ENCODE measurements at regions not wholly inside any gene's neighbourhood (a gene's known extent, or its start where the extent isn't known, plus 50 kb on each side); places are given as distances from the start of the nearest gene placed in this dataset.
A peak's percentile ranks its signal among the peaks of the same experiment; 100 is the strongest.

DNA sequence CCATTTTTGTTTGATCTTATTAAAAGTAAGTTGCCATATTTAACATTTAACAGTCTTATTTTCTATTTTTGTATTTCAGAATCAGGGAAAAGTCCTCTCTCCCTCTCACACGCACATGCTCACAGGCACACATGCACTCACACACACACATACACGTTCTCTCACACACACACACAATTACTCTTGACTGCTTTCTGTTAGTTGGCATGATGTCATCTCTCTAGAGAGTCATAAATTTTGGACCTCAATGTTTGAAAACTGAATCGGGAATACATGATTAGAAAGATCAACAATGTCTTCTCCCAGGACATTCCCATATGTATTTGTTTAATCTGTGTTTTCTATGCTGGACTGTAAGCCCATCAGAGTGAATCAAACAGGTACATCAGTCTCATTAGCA lies 165.7 kb upstream of the AHR start:
- DNase-seq: no peak

DNA sequence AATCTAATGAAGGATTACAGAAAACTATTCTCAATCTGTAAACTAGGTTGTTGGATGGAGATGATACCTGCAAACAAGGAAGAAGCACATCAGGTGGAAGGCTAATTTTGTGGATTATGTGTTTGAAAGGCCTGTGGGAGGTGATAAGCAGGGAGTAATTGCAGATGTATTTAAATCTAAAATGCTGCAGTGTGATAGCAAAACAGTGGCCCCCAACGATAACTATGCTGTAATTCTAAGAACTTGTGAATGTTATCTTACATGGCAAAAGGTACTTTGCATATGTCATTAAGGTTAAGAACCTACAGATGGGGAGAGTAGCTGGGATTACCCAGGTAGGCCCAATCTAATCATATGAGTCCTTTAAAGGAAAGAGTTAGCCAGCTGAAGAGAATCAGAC lies 164.5 kb upstream of the AHR start:
- DNase-seq: no peak

DNA sequence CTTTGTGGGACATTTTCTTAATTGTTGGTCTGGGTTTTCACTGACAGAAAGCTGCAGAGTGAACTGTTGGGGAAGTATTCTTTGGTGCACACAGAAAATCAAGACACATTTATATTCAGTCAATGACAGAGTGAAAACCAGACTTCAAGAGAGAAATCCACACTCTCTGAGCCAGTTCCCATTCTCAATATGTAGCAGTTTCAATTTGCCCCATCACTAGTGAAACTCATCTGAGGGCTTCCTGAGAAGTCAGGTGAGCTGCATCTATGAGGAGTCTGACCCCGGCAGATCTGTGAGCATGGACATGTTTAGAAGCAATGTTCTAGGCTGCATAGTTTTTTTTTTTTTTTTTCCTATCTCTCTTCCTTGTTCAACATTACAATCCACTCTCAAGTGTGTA lies 163.7 kb upstream of the AHR start:
- DNase-seq: no peak

DNA sequence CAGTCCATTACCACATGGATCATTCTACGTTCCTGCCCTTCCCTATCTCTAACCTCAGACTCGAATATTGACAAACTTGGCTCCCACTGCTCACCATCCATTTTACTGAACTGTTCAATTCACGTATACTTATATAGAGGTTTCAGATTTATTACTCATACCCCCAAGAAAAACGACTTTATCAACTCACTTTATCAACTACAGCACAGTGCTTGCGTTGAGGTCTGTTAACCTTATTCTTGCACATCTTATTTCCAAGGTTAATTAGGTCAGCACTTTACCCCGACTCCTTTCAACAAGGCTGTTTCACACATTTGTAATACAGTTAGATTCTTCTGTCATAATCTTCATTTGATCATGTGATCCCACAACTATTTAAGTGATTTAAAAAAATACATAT lies 162.3 kb upstream of the AHR start:
- DNase-seq: no peak

DNA sequence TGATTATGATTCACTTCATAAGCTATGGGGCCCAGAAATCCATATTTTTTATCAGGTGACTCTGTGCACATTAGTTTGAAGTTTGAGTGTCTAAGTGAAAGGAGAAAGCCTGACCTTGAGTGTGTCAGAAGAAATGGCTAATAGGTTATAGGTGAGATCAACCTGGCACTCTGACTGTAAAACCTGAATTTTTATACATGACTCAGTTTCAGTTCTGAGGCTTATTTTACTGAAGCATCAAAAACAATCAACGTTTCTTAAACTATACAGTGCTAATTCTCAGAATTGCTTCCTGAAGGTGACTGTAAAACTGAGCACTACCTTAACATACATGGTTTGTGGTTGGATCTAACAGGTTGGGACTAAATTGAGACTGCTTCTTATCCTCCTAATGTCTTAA lies 159.4 kb upstream of the AHR start:
- DNase-seq: no peak

DNA sequence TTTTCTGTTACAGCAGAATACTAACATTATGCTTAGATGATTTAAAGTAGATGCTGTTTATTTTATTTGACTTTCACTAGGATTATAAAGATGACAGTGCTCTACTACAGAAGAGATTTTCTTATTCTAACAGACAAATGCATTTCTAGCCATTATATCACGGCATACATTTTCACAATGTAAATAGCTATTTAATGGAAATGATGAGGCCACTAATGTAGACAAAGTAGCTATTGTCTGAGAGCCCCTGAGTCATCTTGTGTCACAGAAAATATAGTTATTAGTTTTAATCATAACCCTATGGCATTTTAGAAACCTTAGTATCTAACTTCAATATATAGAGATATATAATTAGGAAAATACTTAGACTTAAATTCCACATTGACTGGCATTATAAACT lies 158.0 kb upstream of the AHR start:
- DNase-seq: no peak

DNA sequence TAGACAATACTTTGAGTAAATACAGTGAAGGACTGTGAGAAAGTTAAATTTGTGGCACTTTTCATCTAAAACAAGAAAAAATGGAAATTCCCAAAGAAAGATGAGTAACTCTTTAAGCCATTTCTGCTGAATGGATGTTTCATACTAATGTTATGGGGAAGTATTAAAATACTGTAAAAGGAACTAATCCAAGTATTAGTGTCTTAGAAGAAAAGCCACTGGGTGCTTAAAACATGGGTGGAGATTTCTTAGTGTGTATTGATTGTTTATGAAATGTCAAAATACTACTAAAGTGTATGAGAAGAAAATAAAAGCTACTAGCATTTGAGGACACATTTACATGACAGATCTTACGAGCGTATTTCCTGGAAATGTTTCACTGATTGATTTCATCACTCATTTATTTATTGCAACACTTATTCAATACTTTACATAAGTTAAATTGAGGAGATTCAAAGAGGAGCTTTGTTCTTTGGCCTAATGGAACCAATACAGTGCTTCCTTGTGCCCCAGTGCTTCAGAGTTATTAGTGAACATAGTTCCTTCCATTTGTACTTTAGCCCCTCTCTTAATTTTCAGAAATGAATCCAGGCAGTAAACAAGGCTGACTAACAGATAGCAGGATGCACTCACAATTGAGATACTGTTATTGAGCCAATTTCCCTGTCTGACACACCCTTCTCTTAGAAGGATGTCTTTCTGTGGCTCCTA lies 155.5 kb upstream of the AHR start:
- DNase-seq: no peak

DNA sequence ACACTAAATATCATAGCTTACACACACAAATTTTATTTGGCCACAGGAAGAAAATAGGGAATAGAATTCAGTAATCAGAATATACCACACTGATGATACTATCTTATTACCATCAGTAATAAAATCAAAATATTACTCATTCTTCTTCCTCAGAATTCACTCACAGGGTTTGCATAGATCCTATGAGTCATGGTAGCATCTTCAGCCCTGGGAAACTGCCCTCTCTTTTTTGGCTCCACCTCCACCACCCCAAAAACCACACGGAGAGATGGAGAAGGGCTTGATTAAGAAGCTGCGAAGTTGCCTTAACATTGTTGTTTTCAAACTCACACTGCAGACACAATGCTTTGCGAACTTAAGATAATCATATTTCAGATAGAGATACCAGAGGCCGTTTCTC lies 154.1 kb upstream of the AHR start:
- DNase-seq: peak; percentile 34

DNA sequence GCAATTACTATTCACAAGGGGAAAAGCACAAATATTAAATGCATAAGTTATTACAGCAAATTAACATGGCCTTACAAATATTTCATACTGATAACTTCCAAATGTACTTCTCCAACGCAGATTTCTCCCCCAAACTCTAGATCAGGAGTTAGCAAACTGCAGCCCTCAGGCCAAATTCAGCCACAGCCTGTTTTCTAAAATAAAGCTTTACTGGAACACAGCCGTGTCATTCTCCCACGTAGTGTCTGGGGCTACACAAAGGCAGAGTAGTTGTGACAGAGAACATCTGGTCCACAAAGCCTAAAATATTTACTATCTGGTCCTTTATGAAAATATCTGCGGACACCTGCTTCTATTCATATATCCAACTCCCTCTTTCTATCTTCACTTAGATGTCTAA lies 151.8 kb upstream of the AHR start:
- DNase-seq: no peak

DNA sequence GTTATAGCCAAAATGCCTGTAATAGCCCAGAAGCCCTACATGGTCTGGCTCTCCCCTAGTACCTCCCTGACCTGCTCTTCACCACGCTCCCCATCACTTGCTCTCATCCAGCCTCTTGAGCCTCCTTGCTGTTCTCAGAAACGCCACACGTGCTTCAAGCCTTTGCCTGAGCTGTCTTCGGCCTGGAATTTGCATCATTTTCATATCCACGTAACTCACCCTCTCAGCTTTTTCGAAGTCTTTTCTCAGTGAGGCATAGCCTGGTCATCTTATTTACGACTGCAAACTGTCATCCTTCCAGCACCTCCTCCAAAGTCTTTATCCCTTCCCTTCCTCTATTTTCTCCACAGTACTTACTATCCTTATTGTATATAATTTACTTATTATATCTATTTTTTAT lies 151.0 kb upstream of the AHR start:
- DNase-seq: no peak

DNA sequence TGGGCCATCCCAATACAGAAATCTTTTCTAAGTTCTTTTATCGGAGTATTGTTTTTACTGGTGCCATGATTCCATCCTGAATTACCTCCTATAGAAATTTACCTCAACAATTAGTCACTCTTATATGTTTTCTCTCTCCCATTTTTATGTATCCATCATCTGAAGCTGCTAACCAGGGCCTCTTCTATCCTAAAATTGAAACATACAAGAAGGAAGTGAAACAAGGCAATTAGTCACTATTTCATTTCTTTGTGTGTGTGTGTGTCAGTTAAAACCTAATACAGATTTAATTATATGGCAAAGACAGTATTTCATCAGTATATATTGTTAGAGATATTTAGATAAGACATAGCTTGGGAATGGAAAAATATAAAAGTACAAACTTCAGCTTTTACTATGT lies 148.4 kb upstream of the AHR start:
- no peak for DNase-seq

DNA sequence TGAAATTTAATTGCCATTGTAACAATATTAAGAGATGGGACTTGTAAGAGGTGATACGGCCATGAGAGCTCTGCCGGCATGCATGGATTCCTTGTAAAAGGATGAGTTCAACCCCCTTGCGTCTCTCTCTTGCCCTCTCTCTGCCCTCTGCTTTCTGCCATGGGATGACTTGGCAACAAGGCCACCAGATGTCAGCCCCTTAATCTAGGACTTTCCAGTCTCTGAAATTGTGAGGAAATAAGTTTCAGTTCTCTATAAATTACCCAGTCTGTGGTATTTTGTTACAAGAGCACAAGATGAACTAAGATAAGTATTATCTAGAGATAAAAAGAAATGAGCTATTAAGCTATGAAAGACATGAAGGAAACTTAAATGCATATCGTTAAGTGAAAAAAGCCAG lies 145.7 kb upstream of the AHR start:
- no peak for DNase-seq

DNA sequence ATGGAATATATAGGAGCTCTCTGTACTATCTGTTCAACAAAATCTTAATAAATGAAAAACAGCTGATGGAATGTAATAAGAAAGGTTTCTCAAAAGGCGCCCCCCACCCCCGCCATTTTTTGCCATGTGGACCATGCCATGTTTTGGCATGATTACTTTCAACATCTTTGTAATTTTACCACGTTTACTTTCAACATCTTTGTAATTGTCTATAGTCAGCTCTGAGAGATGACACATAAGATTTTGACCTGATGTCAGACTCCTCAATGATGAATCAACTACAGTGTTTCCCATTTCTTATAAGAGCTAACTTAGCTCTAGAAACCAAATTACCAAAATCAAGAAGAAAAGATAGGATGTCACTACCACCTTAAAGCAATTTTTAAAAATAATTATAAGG lies 144.9 kb upstream of the AHR start:
- DNase-seq: no peak

DNA sequence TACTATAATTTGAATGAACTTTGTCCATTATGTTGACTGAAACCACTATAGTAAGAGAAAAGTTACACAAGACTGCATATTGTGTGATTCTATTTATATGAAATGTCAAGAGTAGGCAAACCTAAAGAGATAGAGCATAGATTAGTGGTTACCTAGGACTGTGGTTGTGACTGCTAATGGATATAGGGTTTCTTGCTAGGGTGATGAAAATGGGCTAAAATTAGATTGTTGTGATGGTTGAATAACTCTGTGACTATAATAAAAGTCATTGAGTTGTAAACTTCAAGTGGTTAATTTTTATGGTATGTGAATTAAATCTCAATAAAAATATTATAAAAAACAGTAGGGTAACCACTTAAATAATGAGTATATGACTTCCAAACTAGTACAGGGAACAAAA lies 142.9 kb upstream of the AHR start:
- no peak for DNase-seq

DNA sequence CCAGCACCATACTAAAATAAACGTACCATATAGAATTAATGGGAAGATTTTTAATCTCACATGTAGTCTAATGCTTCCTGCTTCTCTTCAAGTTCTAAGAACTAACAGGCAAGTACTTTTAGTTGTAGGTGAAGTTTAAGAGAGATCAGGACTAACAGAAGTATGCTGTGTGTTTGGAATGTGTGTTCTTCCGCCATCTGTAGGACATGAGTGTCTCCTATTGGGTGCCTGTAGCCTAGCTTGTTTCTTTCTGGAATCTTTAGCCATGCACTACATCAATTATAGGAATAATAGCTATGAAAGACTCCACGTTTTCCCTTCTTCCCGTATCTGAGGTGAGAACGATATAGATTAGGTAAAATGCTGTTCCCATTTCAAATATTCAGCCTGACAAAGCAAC lies 140.2 kb upstream of the AHR start:
- DNase-seq: no peak

DNA sequence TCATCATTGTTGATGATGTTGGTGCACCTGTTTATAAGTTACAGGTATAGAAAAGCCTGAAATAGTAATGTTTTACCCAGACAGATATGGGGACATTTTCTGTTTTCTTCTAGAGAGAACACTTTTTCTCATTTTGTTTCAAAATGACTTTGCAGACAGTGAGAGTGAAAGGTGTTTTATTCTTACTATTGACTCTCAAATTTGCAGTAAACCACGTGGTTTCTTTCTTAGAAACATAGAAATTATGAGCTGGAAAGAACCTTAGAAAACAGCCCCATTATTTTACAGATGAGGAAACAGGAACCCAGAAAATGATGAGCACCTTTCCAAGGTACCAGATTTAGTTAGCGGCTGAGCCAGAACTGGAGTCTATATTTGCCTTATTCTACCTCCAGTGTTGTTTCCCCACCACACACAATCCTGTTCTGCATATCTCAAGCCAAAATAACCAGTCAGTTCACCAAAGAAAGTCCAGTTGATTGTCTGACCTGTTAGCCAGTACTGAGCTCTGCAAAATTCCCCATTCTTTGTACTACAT lies 138.9 kb upstream of the AHR start:
- no peak for DNase-seq

DNA sequence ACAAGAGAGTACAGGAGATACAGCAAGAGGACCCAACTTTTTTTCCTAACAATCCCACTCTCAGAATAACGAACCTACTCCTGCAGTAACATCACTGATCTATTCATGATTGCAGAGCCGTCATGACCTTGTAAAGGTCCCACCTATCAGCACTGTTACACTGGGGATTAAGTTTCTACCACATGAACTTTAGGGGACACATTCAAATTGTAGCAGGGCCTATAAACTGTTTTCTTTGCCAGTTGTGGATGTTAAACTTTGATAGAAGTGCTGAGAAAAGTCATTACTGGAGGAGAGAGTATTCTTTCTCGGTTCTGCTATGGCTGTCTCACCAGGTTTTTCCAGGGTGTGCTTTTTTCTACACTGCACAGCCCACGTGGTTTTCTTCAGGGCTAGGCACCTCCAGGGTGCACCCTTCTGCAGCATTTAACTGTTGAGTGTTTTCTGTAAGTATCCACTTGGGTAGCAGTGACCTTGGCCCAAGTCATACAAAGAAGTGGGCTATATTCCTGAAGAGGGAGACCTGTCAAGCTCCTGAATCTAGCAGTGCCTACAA lies 131.6 kb upstream of the AHR start:
- DNase-seq: no peak

DNA sequence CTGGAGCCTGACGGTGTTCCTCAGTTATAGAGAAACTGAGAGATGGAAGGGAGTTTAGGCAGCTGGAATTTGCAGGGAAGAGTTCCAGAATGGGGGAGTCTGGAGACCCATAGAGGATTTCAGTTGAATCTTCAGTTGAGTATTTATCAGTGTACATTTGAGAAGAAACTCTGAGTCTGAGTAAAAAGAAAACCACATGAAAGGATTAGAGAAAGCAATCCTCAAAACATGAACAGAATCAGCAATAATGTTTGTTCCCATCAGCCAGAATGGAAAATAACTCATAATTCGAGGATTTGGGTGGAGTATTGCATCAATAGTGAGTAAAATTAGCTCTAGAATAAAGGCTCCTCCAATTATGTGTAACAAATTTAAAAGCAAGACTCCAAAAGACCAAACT lies 130.0 kb upstream of the AHR start:
- DNase-seq: no peak

DNA sequence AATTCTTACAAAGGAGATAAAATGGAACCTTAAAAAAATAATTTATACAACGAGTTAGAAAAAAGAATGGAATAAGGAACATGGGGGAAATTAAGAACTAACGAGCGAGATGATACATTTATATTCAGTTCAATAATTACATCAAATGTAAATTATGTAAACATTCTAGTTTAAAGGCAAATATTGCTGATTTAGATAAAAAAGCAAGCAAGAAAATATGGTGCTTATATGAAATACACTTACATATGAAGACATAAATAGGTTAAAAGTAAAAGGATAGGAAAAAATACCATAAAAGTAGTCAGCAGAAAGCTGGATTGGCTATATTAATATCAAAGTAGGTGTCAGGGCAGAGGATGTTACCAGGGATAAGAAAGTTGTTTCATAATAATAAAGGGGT lies 127.0 kb upstream of the AHR start:
- no peak for DNase-seq

DNA sequence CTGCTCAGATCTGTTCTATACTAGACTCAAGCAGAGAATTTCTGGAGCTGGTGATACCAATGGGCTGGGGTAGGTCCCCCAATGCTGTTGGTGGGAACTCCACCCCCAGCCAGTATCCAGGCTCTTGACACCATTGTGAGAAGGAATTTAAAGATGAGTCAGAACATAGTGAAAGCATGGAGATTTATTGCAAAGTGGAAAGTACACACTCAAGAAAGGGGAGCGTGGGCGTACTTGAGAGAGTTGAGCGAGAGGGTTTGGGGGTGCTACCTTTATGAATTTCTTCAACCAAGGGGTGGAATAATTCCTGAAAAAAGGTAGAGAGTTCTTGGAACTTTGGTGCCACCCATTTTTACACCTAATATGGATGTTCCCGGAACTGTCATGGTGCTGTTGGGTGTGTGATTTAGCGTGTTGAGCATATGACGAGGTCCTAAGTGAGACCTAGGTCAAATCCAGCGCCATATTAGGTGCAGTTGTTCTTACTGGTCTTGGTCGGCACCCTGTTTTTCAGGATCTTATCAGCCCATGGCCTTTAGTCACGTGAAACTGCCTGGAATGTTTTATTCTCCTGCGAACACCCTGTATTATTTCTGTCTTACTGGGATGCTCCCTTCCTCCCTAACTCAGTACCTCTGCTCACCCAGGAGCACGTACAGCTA lies 122.0 kb upstream of the AHR start:
- DNase-seq: no peak

DNA sequence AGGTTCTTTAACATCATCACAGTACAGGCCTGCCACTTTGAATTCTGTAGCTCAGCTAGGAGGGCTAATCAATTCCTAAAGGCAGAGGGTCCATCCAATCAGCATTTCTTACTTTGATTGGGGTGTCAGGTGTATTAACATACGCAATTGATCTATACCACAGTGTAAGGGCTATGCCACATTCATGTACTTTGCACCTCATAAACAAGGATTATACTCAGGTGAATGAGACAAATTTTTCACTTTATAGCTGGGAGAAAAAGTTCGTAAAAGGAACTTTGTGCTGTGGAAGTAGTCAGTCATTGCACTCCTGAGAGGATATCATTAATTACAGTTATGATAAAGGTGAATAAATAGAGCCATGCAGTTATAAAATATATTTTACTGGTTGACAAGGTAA lies 119.9 kb upstream of the AHR start:
- DNase-seq: no peak

DNA sequence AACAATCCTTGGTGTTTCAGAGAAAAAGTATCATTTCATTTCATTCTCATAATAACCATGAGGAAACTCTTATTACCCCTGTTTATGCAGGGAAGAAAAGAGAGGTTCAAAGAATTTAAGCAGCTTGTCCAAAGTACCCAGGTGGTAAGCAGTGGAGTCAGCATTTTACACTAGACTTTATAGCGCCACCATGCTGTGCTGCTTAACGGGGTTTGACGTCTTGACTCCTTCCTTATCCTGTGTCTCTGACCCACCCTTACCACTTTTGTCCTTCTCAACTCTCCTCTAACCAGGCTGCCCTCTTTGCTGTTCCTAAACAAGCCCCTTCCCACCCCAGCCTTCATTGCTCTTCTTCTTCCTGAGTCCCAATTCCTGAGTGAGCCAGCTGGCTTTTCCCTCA lies 117.0 kb upstream of the AHR start:
- DNase-seq: no peak

DNA sequence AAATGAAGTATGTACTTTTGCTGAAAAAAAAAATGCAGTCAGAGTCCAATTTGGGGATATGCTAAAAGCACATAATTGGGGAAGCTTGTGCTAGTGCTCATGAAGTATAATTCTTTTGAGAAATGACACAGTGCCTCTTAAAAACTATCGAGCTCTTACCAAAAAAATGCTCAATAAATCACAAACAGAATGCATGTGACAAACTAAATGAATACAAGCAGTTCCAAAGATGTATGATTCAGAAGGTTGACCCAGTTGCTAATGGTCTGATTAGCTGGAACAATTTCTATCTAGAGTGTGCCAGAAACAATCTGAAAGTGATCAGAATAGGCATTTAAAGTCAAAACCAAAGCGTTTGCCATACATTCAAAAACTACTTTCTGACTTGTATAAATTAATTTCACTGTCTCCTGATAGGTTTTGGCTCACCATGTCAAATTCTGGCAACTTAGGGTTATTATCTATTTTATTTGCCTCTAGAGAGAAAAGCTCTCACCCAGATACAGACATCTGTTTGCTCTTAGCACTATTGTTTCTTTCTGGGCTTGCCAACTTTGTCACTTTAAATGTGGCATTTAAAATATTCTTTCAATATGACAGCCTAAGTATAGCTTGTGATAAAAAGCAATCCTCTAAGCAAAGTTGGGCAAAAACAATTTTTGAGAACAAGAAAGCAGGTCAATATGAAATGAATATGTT lies 114.7 kb upstream of the AHR start:
- DNase-seq: no peak

Data from NCI-H226 (cell line).